ENCODE measurements at regions not wholly inside any gene's neighbourhood (a gene's known extent, or its start where the extent isn't known, plus 50 kb on each side); places are given as distances from the start of the nearest gene placed in this dataset.
"Not testable (repeated sequence)": the region's sequence is repeated elsewhere in the genome, so short reads cannot be mapped to it uniquely, and the experiment has no call there.

- CTCF ChIA-PET = no interaction called here
- POLR2A ChIA-PET = no interaction called here
Measured at GRCh38 chr2:49687918-49688317, 533.6 kb upstream of the FSHR start.

DNA sequence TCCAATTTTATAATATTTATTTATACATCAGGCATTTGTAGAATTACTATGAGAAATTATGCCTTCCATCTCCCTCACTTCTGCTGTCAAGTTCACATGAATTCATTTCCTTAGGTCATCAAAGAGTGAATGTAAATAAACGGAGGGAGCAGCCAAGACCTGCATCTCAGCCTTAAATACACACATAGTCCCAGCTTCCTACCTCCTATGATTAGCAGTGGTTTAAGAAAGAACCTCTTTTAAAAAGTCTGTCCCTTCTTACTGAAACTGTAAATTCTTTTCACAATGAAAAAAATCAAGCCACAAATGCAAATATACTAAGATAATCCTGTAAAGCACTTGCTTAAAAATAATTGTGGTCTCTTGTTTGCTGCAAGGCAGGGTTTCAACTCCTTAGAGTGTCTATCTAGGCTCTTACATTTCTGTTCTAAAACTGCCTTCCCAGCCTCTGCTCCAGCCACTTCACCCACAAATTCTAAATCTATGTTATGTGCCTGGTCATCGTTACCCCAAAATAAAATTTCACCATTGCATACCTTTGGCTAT lies 532.7 kb upstream of the FSHR start:
- ChIA-PET CTCF (no interaction called here), POLR2A (no interaction called here)

DNA sequence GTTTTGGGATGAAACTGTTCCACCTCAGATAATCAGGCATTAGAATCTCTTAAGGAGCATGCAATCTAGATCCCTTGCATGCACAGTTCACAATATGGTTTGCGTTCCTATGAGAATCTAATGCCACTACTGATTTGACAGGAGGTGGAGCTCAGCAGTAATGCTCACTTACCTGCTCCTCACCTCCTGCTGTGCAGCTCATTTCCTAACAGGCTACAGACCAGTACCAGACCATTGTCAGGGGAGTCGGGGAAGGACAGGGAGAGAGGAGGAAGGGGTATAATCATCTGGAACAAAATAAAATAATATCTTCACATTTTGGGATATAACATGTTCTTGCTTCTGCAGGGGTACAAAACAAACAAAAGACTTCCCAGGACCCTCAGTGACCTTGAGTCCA lies 532.0 kb upstream of the FSHR start:
- POLR2A ChIA-PET = no interaction called here

GRCh38 chr2:49677227-49677626 lies 522.9 kb upstream of the FSHR start:
- ChIA-PET POLR2A (no interaction called here), CTCF (no interaction called here)

More for the DNA sequence above, 532.0 kb upstream of the FSHR start:
- CTCF ChIA-PET = no interaction called here

- ChIA-PET POLR2A (no interaction called here), CTCF (no interaction called here)
Measured at GRCh38 chr2:49664827-49665226, 510.5 kb upstream of the FSHR start.

DNA sequence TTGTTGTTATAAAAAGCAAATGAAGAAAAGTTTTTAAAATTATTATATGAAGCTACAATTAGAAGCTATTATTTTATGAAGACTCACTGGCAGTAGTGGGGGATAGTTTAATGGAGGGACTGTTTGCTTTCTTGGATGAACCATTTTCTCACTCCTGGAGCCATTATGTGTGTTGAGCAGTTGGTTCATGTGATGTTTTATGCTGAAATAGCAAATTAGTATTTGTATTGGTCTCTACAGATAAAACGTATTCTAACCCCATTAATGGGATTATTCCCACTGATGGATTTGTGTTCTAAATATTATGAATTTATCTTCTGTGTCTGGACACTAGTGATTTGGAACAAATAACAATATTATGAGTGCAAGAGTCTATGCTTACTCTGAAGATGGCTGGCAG lies 507.5 kb upstream of the FSHR start:
- POLR2A ChIA-PET = no interaction called here
- CTCF ChIA-PET = no interaction called here

DNA sequence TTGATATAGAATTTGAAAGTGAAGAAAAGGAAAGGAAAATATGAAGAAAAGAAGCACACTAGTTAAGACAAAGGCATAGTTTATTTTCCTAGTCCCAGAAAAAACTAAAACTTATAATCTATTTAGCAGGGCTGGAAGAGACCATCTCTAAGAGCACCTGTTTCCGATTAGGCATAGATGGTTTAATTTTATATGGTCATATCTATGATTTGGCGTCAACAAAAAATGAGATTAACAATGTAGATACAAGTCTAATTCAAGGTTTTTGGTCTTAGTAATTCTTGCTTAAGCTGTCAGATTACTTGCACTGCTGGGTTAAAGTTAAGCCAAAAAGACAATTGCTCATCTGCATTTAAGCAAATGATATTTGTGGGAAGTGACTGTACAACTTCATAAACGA lies 502.5 kb upstream of the FSHR start:
- CTCF ChIA-PET = no interaction called here
- POLR2A ChIA-PET = no interaction called here

DNA sequence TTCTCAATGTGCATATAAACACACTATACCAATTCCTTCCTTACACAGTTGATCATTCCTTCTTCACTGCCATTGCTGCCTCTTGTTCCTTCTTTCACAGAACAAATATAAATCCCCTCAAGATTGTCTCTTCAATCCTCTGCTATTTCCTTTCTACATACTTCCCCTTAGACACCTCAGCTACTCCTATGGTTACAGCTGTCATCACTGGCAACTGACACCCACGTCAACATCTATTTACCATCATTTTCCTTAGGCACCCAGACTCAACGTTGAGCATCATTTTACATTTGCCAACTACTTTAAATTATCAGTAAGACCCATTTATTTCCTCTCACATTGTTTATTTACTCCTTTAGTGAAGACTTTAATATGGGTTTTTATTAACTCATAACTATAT lies 488.8 kb upstream of the FSHR start:
- ChIA-PET POLR2A (no interaction called here), CTCF (no interaction called here)

GRCh38 chr2:49640630-49641029 lies 486.3 kb upstream of the FSHR start:
- ChIA-PET CTCF (no interaction called here), POLR2A (no interaction called here)

DNA sequence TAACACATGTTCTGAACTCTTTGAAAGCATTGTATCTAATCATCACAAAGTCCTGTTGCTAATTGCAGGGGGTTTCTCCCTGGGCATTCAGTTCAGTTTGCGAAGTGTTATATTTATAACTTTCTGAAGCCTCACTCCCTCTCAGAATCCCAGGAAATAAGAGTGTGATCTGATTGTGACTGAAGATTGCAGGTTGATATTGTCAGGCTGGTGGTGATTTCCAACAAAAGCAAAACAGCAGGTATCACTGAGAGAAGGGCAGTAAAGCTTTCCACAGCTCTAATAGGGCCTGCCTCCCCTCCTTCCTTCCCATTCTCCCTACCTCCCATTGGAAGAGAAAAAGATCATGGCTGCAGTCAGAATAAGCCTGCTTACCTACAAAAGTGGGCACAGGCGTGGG lies 466.7 kb upstream of the FSHR start:
- ChIA-PET CTCF (no interaction called here), POLR2A (no interaction called here)

DNA sequence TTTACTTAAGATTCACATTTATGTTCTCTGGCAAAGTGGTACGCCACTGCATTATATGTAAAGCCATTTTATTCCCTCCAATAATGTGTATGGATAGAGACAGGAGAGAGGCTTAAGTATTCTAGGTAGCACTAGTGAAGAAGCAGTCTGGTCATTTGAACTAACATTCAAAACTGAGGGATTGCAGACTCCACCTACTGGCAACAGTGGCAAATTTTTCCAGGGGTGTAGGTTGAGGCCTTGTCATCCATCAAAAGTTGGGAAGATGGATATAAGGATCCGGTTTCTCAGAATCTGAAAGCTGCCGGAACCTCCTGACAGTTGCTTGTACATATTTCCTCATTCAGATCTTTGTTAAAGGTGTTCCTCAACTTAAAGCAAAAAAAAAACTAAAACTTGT lies 465.5 kb upstream of the FSHR start:
- ChIA-PET CTCF (no interaction called here), POLR2A (no interaction called here)

GRCh38 chr2:49618491-49618890 lies 464.2 kb upstream of the FSHR start:
- CTCF ChIA-PET = no interaction called here
- POLR2A ChIA-PET = no interaction called here

DNA sequence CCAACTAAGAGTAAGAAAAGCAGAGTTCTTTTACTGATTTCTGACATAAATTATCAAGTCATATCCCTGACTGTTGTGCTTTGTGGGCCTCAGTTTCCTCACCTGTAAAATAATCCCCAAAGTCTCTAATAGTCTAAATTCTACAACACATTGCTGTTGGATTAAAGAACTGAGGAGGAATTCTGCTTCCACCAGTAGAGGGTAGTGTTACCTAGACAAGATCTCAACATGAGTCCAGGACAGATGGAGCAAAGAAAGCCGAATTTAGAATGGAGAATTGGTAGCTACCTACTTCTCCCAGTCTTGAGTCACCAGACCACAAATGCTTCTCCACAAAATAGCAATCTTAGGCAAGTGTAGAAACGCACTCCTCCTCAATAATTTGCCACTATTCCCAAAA lies 462.5 kb upstream of the FSHR start:
- CTCF ChIA-PET = no interaction called here

DNA sequence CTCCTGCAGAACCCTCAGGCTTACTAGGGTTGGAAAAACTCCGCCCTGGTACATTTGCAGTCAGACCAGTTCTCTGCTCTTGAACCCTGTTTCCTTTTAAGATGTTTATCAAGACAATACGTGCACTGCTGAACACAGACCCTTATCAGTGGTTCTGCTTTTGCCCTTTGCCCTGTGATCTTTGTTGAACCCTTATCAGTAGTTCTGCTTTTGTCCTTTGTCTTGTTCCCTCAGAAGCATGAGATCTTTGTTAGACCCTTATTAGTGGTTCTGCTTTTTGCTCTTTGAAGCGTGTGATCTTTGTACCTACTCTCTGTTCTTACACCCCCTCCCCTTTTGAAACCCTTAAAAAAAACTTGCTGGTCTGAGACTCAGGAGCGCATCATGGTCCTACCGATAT lies 457.5 kb upstream of the FSHR start:
- CTCF ChIA-PET, POLR2A ChIA-PET: not testable (repeated sequence)

More for the DNA sequence above, 462.5 kb upstream of the FSHR start:
- POLR2A ChIA-PET = no interaction called here

- ChIA-PET POLR2A (no interaction called here), CTCF (no interaction called here)
Measured at GRCh38 chr2:49600524-49600923, 446.2 kb upstream of the FSHR start.

GRCh38 chr2:49598231-49598630 lies 443.9 kb upstream of the FSHR start:
- ChIA-PET CTCF (no interaction called here), POLR2A (no interaction called here)

GRCh38 chr2:49585921-49586320 lies 431.6 kb upstream of the FSHR start:
- ChIA-PET CTCF (no interaction called here), POLR2A (no interaction called here)

DNA sequence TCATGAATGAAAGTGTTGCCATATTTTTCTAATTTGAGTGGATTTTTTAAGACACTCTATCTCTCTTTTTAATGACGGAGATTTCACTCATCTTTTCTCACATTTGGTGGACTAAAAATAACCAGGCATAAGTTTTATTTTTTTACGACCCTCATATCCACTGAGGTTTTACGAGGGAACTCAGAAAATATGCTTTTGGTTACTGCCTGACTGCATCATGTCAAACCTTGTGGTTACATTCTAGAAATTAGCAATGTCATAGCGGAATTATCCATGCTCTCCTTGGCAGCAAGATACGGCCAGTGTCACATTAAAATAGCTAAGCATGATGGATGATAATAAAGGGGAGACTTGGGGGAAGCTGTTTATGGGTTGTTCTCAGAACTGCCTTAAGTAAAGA lies 428.6 kb upstream of the FSHR start:
- ChIA-PET CTCF (no interaction called here), POLR2A (no interaction called here)

DNA sequence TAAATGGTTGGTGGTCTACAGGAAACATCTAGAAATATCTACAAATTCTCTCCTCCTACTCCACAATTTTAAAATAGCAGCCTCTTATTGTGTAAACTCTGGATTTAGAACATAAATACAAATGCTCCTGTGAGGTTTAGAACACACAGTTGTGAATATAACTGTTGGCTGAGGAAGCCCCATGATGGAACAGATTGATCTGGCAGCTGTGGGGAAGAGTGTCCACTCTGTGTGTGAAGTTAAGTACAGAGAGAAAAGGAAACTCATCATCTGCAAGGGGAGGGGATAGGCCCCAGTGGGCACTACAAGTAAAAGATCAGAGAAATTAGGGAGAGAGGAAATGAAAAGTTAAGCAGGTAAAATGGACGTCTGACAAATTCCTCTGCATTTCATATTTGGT lies 422.7 kb upstream of the FSHR start:
- CTCF ChIA-PET = no interaction called here
- POLR2A ChIA-PET = no interaction called here

DNA sequence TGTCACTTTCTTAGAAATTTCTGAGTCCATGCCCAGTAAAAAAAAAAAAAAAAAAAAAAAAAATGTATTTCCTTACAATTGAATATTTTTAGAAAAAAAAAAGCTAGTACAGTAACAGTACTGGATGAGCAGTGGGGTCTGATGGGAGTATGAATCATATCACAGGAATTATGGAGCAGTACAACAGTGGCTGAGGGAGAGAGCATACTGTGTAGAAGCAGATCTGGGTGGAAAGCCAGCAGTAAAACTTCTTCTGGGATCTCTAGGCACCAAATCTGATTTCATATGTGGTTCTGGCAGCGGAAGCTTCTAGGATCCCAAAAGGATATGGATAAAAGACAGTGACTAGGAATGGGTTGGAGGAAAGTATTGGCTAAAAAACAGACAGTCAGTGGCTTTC lies 414.9 kb upstream of the FSHR start:
- ChIA-PET POLR2A (no interaction called here), CTCF (no interaction called here)

- ChIA-PET POLR2A (no interaction called here), CTCF (no interaction called here)
Measured at GRCh38 chr2:49567811-49568600, 413.7 kb upstream of the FSHR start.

GRCh38 chr2:49567021-49567420 lies 412.7 kb upstream of the FSHR start:
- ChIA-PET CTCF (no interaction called here), POLR2A (no interaction called here)

DNA sequence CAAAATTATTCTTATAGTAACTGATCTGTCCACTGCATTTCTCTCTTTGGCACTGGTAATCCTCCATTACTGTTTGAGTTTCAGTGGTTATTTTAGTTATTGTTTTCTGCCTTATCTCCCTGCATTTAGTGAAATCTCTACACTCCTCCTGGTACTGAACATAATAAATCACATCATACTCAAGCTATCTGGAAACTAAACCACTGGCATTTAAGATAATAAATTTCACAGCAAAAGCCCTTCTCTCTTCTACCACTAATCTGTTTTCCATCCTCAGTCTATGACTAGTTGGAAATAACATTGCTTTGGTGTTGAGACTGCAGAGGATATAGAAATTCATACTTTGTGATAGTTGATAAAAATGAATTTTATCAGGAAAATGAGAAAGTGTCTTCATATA lies 399.3 kb upstream of the FSHR start:
- POLR2A ChIA-PET = no interaction called here
- CTCF ChIA-PET = no interaction called here

Data from activated CD8-positive, alpha-beta memory T cell treated with anti-CD3 and anti-CD28 coated beads for 36 hours (primary cell).